GM19397 (cell line): ENCODE measurements at regions not wholly inside any gene's neighbourhood (a gene's known extent, or its start where the extent isn't known, plus 50 kb on each side); places are given as distances from the start of the nearest gene placed in this dataset.

Source experiments
- ATAC-seq: cut with Tn5 transposase; IDR thresholded peaks from one replicate; pipeline ENCODE4 v1.9.1; 2021; ENCODE audit warnings: mild to moderate bottlenecking, moderate library complexity; ENCODE audit not compliant: unreplicated experiment

DNA sequence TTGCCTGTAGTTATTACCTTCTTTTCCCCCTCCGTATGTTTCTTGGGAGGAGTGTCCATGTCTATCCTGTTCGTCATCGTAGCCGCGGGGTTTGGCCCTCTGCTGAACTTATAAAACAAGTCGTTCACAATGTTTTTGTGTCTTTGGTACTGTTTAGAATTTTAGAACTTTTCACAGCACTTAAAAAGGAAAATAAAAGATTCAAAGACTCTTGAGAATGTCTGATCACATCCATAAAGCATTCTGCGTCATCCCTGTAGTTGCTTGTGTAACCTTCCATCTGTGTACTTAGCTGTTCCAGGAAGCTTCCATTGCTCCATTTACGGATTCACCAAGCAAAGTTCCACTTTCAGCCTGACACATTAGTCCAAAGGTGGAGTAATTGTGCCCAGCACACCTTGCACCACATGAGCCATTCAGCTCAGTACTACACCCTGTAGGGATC, 677.1 kb upstream of the NR2F2 start:
- no peak for ATAC-seq

GRCh38 chr15:95655089-95655607, 675.4 kb upstream of the NR2F2 start:
- no peak for ATAC-seq

- no peak for ATAC-seq
Observed at GRCh38 chr15:95656595-95656994, 673.9 kb upstream of the NR2F2 start.

DNA sequence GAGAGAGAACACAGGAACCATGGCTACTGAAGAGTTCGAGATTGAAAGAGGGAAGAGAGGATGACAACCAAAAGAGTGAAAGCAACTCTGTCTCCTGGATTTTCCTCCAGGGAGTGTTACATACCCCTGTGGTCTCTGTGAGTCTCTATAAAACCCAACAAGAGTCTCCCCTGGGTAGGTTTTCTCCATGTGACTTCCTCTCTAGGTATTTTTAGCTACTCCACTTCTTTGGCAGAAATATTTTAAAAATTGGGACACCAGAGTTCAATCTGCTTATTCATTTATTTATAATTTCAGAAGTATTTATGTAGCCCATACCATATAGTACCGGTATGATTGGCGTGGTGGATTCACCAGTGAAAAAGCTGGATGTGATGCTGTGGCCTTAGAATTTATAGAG, 671.7 kb upstream of the NR2F2 start:
- no peak for ATAC-seq

DNA sequence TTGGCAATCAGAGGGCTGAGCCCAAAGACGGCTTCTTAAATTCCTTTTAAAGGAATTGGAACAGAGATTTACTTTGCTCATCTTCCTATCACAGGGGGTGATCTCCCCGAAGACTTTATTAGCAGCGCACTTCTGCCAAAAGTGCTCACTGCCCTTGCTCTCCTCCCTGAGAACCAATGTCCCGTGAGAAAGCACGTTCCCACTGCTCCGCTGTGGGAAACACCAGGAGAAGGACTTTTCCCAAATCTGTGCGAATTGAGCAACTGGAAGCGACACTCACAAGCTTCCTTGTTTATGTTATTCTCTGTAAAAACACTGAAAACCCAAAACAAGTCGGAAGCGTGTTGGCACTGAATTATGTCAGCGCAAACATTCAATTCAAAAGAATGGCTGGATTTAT, 670.8 kb upstream of the NR2F2 start:
- ATAC-seq = no peak

GRCh38 chr15:95662638-95663037, 667.9 kb upstream of the NR2F2 start:
- ATAC-seq = no peak

DNA sequence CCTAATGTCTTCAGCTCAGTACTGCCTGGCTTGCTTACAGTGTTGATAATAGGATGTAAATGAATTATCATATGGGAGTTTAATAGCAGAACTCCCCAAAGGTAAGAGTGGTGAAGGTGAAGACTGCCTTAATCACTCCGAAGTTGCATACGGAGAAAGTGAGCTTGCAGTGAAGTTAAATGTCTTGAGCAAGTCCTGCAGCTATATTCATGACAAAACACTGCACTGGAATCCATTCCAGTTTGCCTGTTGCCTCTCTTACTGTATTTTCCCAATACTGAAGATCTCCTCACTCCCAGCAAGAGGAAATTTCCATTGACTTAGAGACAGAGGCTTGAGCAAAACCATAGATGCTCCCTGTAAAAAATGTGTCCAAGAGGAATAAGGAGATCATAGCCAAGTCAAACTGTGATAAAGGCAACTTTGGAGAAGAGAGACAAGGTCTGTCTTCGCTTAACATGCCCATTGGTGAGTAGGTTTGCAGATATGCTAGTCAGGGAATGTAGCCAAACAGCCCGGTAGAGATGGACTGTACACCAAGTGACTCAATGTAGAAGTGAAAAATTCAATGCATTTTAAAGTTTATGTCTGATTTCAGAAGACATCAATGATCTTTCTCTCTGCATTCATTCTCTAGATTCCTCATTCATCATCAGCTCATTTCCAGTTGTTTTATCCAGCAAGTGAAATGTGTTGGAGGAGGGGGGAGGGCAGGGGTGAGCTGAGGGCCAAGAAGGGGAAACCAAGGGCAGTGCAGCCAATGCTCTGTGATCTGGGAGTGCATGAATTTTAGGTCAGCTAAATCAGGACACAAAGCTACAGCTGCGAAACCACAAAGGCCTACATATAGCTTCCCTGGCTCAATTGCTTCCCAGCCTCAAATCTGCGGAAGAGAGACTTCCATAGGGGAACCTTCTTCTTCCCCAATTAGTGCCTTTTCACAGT, 667.1 kb upstream of the NR2F2 start:
- ATAC-seq = no peak

- no peak for ATAC-seq
Observed at GRCh38 chr15:95664450-95664849, 666.0 kb upstream of the NR2F2 start.

DNA sequence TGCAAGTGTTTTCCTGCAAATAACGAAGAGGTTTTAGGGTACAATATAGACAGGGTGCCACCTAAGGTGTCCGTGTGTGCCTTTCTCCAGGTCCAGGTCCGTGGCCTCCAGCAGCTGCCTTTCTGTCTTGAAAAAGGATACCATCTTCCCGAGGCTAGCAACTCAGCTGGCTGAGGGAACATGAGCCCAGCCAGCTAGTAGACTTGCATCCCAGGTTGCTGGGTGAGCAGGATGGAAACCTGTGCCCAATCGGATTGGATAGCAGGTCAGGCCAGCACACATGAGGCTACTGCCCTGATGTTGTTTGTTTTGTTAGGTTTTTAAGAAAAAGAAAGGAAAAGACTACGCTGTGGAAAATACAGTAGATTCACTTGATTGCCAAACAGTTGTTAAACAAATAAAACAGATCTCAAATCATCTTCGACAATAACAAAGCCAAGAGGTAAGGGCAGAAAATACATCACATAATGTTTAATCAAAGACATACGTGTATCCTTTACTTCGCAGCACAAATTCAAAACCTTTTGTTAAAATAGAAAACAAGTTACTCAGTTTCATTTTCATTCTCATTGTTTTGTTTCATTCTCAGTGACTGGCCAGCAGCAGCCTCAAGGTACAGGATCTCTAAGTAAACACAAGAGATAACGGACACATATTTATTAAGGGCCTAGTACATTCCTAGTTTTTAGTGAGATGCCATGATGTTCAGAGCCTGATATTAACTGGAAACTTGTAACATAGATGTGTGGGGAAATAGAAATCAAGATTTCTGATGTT, 661.2 kb upstream of the NR2F2 start:
- peak; percentile 45 for ATAC-seq

- ATAC-seq = no peak
Observed at GRCh38 chr15:95674031-95674430, 656.5 kb upstream of the NR2F2 start.

DNA sequence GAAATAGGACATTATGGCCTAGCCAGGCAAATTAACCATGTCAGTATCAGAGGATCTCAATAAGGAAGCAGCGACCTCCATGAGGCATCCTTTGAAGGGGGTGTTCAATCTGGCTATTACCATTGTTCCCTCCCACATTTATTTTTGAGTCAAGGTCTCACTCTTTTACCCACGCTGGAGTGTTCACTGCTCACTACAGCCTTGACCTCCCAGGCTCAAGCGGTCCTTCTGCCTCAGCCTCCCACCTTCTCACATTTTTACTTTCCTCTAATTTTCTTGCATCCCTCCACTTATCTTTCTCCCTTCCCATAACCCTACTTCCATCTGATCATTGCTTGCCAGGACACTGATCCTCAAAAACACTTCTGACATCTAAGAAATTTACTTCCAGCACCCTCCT, 654.0 kb upstream of the NR2F2 start:
- no peak for ATAC-seq

GRCh38 chr15:95679847-95680582, 650.5 kb upstream of the NR2F2 start:
- ATAC-seq = no peak

DNA sequence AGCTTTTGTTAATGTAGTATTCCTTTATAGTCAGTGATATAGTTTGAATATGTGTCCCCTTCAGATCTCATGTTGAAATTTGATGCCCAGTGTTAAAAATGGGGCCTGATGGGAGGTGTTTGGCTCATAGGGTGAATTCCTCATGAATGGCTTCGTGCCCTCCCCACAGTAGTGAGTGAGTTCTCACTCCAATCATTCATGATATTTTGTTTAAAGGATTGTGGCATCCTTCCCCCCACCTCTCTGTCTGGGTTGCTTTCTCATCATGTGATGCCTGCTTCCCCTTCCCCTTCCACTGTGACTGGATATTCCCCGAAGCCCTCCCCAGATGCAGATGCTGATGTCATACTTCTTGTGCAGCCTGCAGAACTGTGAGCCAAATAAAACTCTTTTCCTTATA, 649.8 kb upstream of the NR2F2 start:
- no peak for ATAC-seq

- no peak for ATAC-seq
Observed at GRCh38 chr15:95681836-95682544, 648.5 kb upstream of the NR2F2 start.

GRCh38 chr15:95684126-95684525, 646.4 kb upstream of the NR2F2 start:
- ATAC-seq = no peak

- no peak for ATAC-seq
Observed at GRCh38 chr15:95684693-95685115, 645.8 kb upstream of the NR2F2 start.

GRCh38 chr15:95687061-95687460, 643.4 kb upstream of the NR2F2 start:
- ATAC-seq = no peak

- no peak for ATAC-seq
Observed at GRCh38 chr15:95687686-95688085, 642.8 kb upstream of the NR2F2 start.

GRCh38 chr15:95690631-95691340, 639.7 kb upstream of the NR2F2 start:
- no peak for ATAC-seq

DNA sequence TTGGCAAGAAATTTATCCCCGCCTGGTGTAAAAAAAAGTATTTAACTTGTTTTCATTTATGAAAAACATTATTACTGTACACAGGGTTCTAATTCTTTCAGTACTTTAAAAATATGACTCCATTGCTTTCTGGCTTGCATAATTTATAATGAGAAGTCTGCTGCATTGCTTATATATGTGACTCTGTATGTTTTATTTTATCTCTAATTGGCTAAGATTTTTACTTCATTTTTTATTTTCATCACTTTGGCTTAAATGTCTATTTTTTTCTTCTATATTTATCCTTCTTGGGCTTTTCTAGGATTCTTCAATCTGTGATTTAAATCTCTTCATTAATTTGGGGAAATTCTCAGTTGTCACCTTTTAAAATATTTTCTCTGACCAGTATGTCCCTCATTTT, 636.6 kb upstream of the NR2F2 start:
- ATAC-seq = no peak
